Skeletal muscle tissue (tissue), 3 donors: ENCODE measurements at regions not wholly inside any gene's neighbourhood (a gene's known extent, or its start where the extent isn't known, plus 50 kb on each side); places are given as distances from the start of the nearest gene placed in this dataset.

Experiments used
- H3K27ac ChIP-seq: one replicate; pipeline ENCODE4 v1.7.0; 2013; ENCODE audit warnings: mild to moderate bottlenecking, low read depth, low read length, inconsistent platforms
- H3K27me3 ChIP-seq, 3 donors: one replicate each; pipeline ENCODE4 v1.7.0; 2013; ENCODE audit warnings: low read length in 3 of 3; ENCODE audit not compliant: control insufficient read depth in 3 of 3, insufficient read depth in 3 of 3
- H3K36me3 ChIP-seq, 3 donors: one replicate each; pipeline ENCODE4 v1.7.0; 2013; ENCODE audit warnings: low read length in 3 of 3; ENCODE audit not compliant: control insufficient read depth in 3 of 3, insufficient read depth in 3 of 3
- H3K4me1 ChIP-seq, 3 donors: one replicate each; pipeline ENCODE4 v1.7.0; 2013; ENCODE audit warnings: low read length in 3 of 3, mild to moderate bottlenecking in 3 of 3; ENCODE audit not compliant: control insufficient read depth in 3 of 3, insufficient read depth in 3 of 3
- H3K4me3 ChIP-seq, 3 donors: one replicate each; pipeline ENCODE4 v1.7.0; 2013; ENCODE audit warnings: low read length in 3 of 3
- H3K9ac ChIP-seq, 3 donors: one replicate each; pipeline ENCODE4 v1.7.0; 2013; ENCODE audit warnings: low read length in 3 of 3, mild to moderate bottlenecking in 3 of 3, moderate library complexity in 2 of 3, low read depth in 1 of 3
- H3K9me3 ChIP-seq, 3 donors: one replicate each; pipeline ENCODE4 v1.7.0; 2013; ENCODE audit warnings: low read length in 3 of 3; ENCODE audit not compliant: control insufficient read depth in 3 of 3
- donor health status: Osteomylitis.

- Histone ChIP-seq H3K4me3 (no peak overlapping the region), H3K4me1 (peaks cover 0 to 5% (median 0%) of the 10 kb centered on the region in 3 donors), H3K9ac (no peak overlapping the region), H3K27ac (no peak overlapping the region), H3K9me3 (no peaks in the 10 kb centered on the region), H3K36me3 (no peaks in the 10 kb centered on the region), H3K27me3 (no peaks in the 10 kb centered on the region)
Measured at GRCh38 chr14:54329082-54329695, 67.6 kb upstream of the CDKN3 start.

GRCh38 chr14:54330876-54331275, 65.9 kb upstream of the CDKN3 start:
- no peaks in the 10 kb centered on the region for H3K36me3 ChIP-seq

GRCh38 chr14:54331516-54331915, 65.3 kb upstream of the CDKN3 start:
- no peak overlapping the region for H3K27ac ChIP-seq
- H3K9me3 ChIP-seq: no peaks in the 10 kb centered on the region
- no peaks in the 10 kb centered on the region for H3K27me3 ChIP-seq
- no peaks in the 10 kb centered on the region for H3K36me3 ChIP-seq
- H3K9ac ChIP-seq: no peak overlapping the region
- no peak overlapping the region for H3K4me3 ChIP-seq
- peaks cover 0 to 5% (median 0%) of the 10 kb centered on the region in 3 donors for H3K4me1 ChIP-seq

More at GRCh38 chr14:54330876-54331275, 65.9 kb upstream of the CDKN3 start:
- Histone ChIP-seq H3K9ac (no peak overlapping the region), H3K9me3 (no peaks in the 10 kb centered on the region), H3K4me1 (peaks cover 0 to 5% (median 0%) of the 10 kb centered on the region in 3 donors), H3K27ac (no peak overlapping the region), H3K27me3 (no peaks in the 10 kb centered on the region), H3K4me3 (no peak overlapping the region)

DNA sequence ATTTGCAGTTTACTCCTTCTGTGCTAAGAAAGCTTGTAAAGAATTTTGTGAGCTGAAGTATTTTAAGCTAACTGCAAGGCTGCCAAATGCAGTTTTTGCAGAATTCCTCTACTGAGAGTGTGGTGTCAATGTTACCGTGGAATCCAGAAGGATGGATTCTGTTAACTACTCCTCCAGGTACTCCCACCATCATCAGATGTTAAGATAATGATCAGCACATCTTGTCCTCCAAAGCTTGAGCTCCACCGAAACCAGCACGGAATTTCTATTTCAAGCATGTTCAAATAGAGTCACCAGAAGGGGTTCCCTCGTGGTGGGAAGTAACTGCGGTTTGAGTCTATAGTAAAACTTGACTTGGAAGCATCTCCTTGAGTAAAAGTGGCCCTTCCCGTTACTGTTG, 64.3 kb upstream of the CDKN3 start:
- Histone ChIP-seq H3K27me3 (no peaks in the 10 kb centered on the region), H3K36me3 (no peaks in the 10 kb centered on the region), H3K4me3 (no peak overlapping the region), H3K27ac (no peak overlapping the region), H3K4me1 (peaks cover 0 to 5% (median 0%) of the 10 kb centered on the region in 3 donors), H3K9me3 (no peaks in the 10 kb centered on the region), H3K9ac (no peak overlapping the region)

DNA sequence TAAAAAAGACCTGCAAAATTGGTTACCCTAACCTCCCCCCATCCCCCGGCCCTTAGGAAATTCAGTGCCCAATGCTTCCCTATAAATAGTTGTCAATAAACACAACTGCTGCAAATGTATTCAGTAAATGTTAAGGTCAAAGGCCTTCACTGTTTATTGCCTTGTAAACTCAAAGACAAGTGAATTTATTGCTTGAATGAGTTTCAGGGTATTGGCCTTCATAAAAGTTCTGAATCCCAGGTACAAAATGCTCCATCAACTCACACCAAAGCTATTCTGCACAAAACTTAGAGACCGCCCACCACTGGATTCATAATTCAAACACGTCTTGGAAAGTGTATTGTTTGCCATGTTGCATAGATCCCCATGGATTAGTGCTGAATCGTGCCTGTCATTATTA, 63.3 kb upstream of the CDKN3 start:
- Histone ChIP-seq H3K4me3 (no peak overlapping the region), H3K9ac (no peak overlapping the region), H3K4me1 (peaks cover 0 to 5% (median 0%) of the 10 kb centered on the region in 3 donors), H3K27me3 (no peaks in the 10 kb centered on the region), H3K36me3 (no peaks in the 10 kb centered on the region), H3K27ac (no peak overlapping the region), H3K9me3 (no peaks in the 10 kb centered on the region)

DNA sequence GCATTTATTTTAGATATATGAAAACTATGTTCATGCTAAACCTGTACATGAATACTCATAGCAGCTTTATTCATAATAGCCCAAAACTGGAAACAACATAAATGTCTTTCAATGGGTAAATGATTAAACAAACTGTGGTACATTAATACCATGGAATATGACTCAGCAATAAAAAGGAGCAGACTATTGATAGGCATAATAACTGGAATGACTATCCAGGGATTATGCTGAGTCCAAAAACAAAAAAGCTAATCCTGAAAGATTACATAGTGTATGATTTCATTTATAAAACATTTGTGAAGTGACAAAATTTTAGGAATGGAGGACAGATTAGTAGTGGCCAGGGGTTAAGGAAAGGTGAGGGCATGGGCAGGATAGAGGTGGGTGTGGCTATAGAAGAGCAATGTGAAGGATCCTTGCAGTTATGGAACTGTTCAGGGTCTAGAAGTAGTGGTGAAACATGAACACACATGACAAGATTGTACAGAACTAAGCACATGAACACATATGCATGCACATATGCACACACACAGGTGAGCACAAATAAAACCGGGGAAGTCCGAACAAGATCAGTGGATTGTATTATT, 61.1 kb upstream of the CDKN3 start:
- no peaks in the 10 kb centered on the region for H3K4me1 ChIP-seq
- H3K9ac ChIP-seq: no peak overlapping the region
- H3K36me3 ChIP-seq: no peaks in the 10 kb centered on the region
- no peaks in the 10 kb centered on the region for H3K27me3 ChIP-seq
- H3K4me3 ChIP-seq: no peak overlapping the region
- no peaks in the 10 kb centered on the region for H3K9me3 ChIP-seq
- H3K27ac ChIP-seq: no peak overlapping the region

GRCh38 chr14:54337314-54337713, 59.5 kb upstream of the CDKN3 start:
- H3K27me3 ChIP-seq: no peaks in the 10 kb centered on the region
- H3K27ac ChIP-seq: no peak overlapping the region
- no peaks in the 10 kb centered on the region for H3K36me3 ChIP-seq
- no peak overlapping the region for H3K9ac ChIP-seq
- H3K4me1 ChIP-seq: no peaks in the 10 kb centered on the region
- no peak overlapping the region for H3K4me3 ChIP-seq
- H3K9me3 ChIP-seq: no peaks in the 10 kb centered on the region

- H3K9ac ChIP-seq: no peak overlapping the region
- H3K36me3 ChIP-seq: no peaks in the 10 kb centered on the region
- no peak overlapping the region for H3K4me3 ChIP-seq
- no peaks in the 10 kb centered on the region for H3K27me3 ChIP-seq
- H3K9me3 ChIP-seq: no peaks in the 10 kb centered on the region
- peaks cover 2 to 5% (median 5%) of the 10 kb centered on the region in 3 donors for H3K4me1 ChIP-seq
- H3K27ac ChIP-seq: no peak overlapping the region
Measured at GRCh38 chr14:54338696-54339317, 58.0 kb upstream of the CDKN3 start.

DNA sequence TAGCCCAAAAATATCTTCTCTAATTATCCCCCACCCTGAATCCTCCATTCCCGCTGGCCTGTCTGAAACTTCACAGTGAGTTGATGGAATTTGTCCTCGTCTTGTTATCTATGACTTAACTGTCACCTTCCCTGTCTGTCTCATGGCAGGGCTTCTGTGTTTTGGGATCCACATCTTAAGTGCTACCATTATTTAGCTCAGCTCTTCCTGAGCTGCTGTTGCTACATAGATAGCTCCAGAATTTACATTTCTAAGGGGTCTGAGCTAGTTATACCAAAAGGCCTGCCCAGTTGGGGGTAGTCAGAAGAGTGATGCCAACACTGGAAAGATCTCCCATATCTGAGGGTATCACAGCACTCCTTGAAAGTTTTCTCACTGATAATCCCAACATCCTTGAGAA, 57.0 kb upstream of the CDKN3 start:
- H3K4me3 ChIP-seq: no peak overlapping the region
- H3K27ac ChIP-seq: no peak overlapping the region
- H3K27me3 ChIP-seq: no peaks in the 10 kb centered on the region
- no peak overlapping the region for H3K9ac ChIP-seq
- no peaks in the 10 kb centered on the region for H3K9me3 ChIP-seq
- H3K4me1 ChIP-seq: peaks cover 4 to 7% (median 7%) of the 10 kb centered on the region in 3 donors
- no peaks in the 10 kb centered on the region for H3K36me3 ChIP-seq

- Histone ChIP-seq H3K36me3 (no peaks in the 10 kb centered on the region), H3K9ac (no peak overlapping the region), H3K4me1 (peaks cover 4 to 7% (median 7%) of the 10 kb centered on the region in 3 donors), H3K9me3 (no peaks in the 10 kb centered on the region), H3K27ac (no peak overlapping the region), H3K4me3 (no peak overlapping the region), H3K27me3 (no peaks in the 10 kb centered on the region)
Measured at GRCh38 chr14:54342806-54343205, 54.0 kb upstream of the CDKN3 start.
